ENCODE measurements at regions not wholly inside any gene's neighbourhood (a gene's known extent, or its start where the extent isn't known, plus 50 kb on each side); places are given as distances from the start of the nearest gene placed in this dataset.

DNA sequence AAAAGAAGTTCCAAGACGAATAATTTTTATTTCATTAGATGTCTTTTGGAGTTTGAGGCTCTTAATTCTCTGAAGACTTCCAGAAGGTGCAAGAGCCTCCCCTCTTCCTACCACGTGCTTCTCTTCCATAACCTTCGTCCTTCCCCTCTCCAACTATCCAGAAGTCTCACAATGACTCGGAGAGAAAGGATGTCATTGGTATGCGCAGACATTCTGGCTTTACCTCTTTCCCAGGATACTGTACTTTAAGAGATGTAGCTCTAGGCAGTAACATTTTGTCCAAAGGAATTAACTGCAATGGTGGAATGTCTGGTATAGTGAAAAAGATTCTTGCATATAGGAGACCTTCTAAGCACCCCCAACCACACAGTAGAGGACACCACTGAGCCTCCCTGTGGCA, 249.0 kb upstream of the OSR1 start:
- in situ Hi-C loops (cut with HindIII; ENCODE audit: extremely low pct_ligation_motif_present, low pct_unique_long_range_greater_than_20kb) = no loop called here
- Histone ChIP-seq H3K4me2 (ENCODE audit: low read depth, low read length) (no peak overlapping the region), H3K27me3 (ENCODE audit: control insufficient read depth in 1 of 2, insufficient read depth in 2 of 2, low read length in 2 of 2) (no peaks in the 10 kb centered on the region; a peak in 1 of 5 replicates), H3K27ac (ENCODE audit: extremely low read length, insufficient read depth, low read length) (no peak overlapping the region), H3K4me3 (replicated peaks in 1 of 3; ENCODE audit: insufficient read depth in 1 of 3, low read depth in 2 of 3, low read length in 3 of 3) (no peak overlapping the region), H4K20me1 (ENCODE audit: insufficient read depth, low read length) (no peaks in the 10 kb centered on the region), H3K9ac (ENCODE audit: insufficient read depth, low read depth, low read length) (no peak overlapping the region), H3K79me2 (ENCODE audit: insufficient read depth, low read length) (no peaks in the 10 kb centered on the region), H3K36me3 (replicated peaks in 1 of 2; ENCODE audit: control insufficient read depth in 1 of 2, insufficient read depth in 2 of 2, low read length in 2 of 2) (no peaks in the 10 kb centered on the region), H3K4me1 (ENCODE audit: insufficient read depth, low read length) (peaks cover 12% of the 10 kb centered on the region), H3K9me3 (ENCODE audit: low read length) (no peaks in the 10 kb centered on the region), H2AFZ (ENCODE audit: low read length) (no peak overlapping the region)
- intact Hi-C loops (cut with micrococcal nuclease; ENCODE audit: unreplicated experiment) = no loop called here
- CTCF ChIA-PET (ENCODE audit: low intra/inter-chr PET ratio, low total read pairs) = no interaction called here
- POLR2A ChIA-PET = no interaction called here
- DNase-seq (ENCODE audit: low spot score) (no peak), ATAC-seq (no peak), FAIRE-seq (no peak)
- no TSS peak for BruUV-seq (replicated peaks)
- TF ChIP-seq MAFK (conservative IDR thresholded peaks at IDR 0.05 in 1 of 2, IDR thresholded peaks at IDR 0.05 in 1 of 2; ENCODE audit: low read length in 2 of 2) (no peak), MED1 (CRISPR knock-in tag; IDR thresholded peaks at IDR 0.05) (no peak), ZNF839 (CRISPR knock-in tag; IDR thresholded peaks at IDR 0.05; ENCODE audit: borderline replicate concordance) (no peak), SKI (IDR thresholded peaks at IDR 0.05; ENCODE audit: partially characterized antibody) (no peak)
- TF ChIP-seq, protein P1, sequence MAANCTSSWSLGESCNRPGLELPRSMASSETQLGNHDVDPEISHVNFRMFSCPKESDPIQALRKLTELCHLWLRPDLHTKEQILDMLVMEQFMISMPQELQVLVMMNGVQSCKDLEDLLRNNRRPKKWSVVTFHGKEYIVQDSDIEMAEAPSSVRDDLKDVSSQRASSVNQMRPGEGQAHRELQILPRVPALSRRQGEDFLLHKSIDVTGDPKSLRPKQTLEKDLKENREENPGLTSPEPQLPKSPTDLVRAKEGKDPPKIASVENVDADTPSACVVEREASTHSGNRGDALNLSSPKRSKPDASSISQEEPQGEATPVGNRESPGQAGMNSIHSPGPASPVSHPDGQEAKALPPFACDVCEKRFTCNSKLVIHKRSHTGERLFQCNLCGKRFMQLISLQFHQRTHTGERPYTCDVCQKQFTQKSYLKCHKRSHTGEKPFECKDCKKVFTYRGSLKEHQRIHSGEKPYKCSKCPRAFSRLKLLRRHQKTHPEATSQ (CRISPR knock-in tag; IDR thresholded peaks at IDR 0.05; ENCODE audit: borderline replicate concordance) = no peak
- TF ChIP-seq, protein P2, sequence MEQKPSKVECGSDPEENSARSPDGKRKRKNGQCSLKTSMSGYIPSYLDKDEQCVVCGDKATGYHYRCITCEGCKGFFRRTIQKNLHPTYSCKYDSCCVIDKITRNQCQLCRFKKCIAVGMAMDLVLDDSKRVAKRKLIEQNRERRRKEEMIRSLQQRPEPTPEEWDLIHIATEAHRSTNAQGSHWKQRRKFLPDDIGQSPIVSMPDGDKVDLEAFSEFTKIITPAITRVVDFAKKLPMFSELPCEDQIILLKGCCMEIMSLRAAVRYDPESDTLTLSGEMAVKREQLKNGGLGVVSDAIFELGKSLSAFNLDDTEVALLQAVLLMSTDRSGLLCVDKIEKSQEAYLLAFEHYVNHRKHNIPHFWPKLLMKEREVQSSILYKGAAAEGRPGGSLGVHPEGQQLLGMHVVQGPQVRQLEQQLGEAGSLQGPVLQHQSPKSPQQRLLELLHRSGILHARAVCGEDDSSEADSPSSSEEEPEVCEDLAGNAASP (CRISPR knock-in tag; IDR thresholded peaks at IDR 0.05; ENCODE audit: borderline replicate concordance) = no peak
- TF ChIP-seq, protein P3, sequence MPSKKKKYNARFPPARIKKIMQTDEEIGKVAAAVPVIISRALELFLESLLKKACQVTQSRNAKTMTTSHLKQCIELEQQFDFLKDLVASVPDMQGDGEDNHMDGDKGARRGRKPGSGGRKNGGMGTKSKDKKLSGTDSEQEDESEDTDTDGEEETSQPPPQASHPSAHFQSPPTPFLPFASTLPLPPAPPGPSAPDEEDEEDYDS (CRISPR knock-in tag; IDR thresholded peaks at IDR 0.05) = no peak
- WGBS (ENCODE audit: low lambda C conversion rate) = 19% methylated on average over 5 of the region's 5 CpGs

Measured in HepG2 (cell line).